Heart right ventricle (tissue), 16 donors: ENCODE measurements at regions not wholly inside any gene's neighbourhood (a gene's known extent, or its start where the extent isn't known, plus 50 kb on each side); places are given as distances from the start of the nearest gene placed in this dataset.

ENCODE experiments used
- ATAC-seq, 8 donors: fragments of 200-7000 bp; cut with Tn5 transposase; one replicate each; pipeline ENCODE4 v1.9.1; 2020; ENCODE audit warnings: mild to moderate bottlenecking in 8 of 8, moderate library complexity in 8 of 8, moderate number of reproducible peaks in 1 of 8
- DNase-seq, 2 donors: peaks; one replicate each; pipeline ENCODE4 v3.0.0-alpha.2; 2020
- H3K27ac ChIP-seq, 10 donors: fragments of 200-600 bp; sonication (generic) in 2 of 10; one replicate each; pipeline versions ENCODE4 v1.5.0 to v1.8.0; 2020 to 2022; ENCODE audit warnings: mild to moderate bottlenecking in 3 of 10
- H3K27me3 ChIP-seq, 7 donors: fragments of 200-600 bp; one replicate each; pipeline ENCODE4 v1.8.0; 2021 to 2022; ENCODE audit warnings: mild to moderate bottlenecking in 2 of 7
- H3K36me3 ChIP-seq, 9 donors: fragments of 200-600 bp; sonication (generic) in 1 of 9; one replicate each; pipeline versions ENCODE4 v1.5.0 to v1.8.0; 2020 to 2022; ENCODE audit warnings: mild to moderate bottlenecking in 2 of 9
- H3K4me1 ChIP-seq, 9 donors: fragments of 200-600 bp; sonication (generic) in 1 of 9; one replicate each; pipeline versions ENCODE4 v1.5.0 to v1.8.0; 2020 to 2022; ENCODE audit warnings: mild to moderate bottlenecking in 4 of 9
- H3K4me3 ChIP-seq, 10 donors: fragments of 200-600 bp; sonication (generic) in 2 of 10; one replicate each; pipeline versions ENCODE4 v1.5.0 to v1.8.0; 2020 to 2022; ENCODE audit warnings: mild to moderate bottlenecking in 7 of 10, moderate library complexity in 2 of 10
- H3K9me3 ChIP-seq, 11 donors: fragments of 200-600 bp in 10 of 11; sonication (generic) in 2 of 11; one replicate each; pipeline versions ENCODE4 v1.5.0 to v1.8.0; 2013 to 2022; ENCODE audit warnings: mild to moderate bottlenecking in 2 of 11, control low read depth in 1 of 11, moderate library complexity in 1 of 11
- CTCF ChIP-seq, 9 donors: fragments of 200-600 bp; sonication (generic) in 2 of 9; IDR thresholded peaks; one replicate each; pipeline versions ENCODE4 v1.5.0 to v1.8.0; 2021 to 2022; ENCODE audit warnings: antibody characterized with exemption in 9 of 9, mild to moderate bottlenecking in 5 of 9, moderate library complexity in 1 of 9
- WGBS, 2 donors: extraction: QIAGEN DNeasy Blood & Tissue Kit; methylation state at CpG; one replicate each; pipeline ENCODE4 v1.1.7; 2013; ENCODE audit warnings: inconsistent platforms in 1 of 2; 5-methylcytosine and 5-hydroxymethylcytosine counted together
- intact Hi-C, 10 donors: fragments of 100-400 bp; cut with DNase I; formaldehyde crosslinking; loops; one replicate each; pipeline versions ENCODE4 v1.11.1 to v1.14.2; 2022
- donor health status: Arrhythmogenic right ventricular cardiomyopathy.
- donor health status: ischemic (EF 13 %, LVEDD 7.1; RV severe dilation, severe dysfunction).
- donor health status: healthy with polysubstance abuse.
- donor health status: DM: no; HTN: yes; CAD: no.
- donor health status: DM: no; HTN: no; CAD: no.
- donor health status: ischemic (EF 25% LVEDD 6.9; RV normal size, moderate dysfunction).
- donor health status: ischemic (EF 25% LVEDD 5.7; RV mildly dilated, moderate dysfunction).
- donor health status: healthy.
- donor health status: DM: yes; HTN: yes; CAD: no.
- donor health status: Ischemic cardiomyopathy.
- donor health status: ischemic (EF 35%, LVEDD 5.7; RV mildly dilated, moderate dysfunction).
- donor health status: nonischemic (EF 11% LVEDD 7.7; RV severe dilation, severe dysfunction).
- donor health status: DM: yes; HTN: yes; CAD: no.
- donor health status: PGD.
- donor health status: ischemic (EF 29% LVEDD 5.4; RV normal size, mild dysfunction).
- donor health status: nonischemic (EF 23%, LVEDD 6.1; RV moderate dilation, normal function).

DNA sequence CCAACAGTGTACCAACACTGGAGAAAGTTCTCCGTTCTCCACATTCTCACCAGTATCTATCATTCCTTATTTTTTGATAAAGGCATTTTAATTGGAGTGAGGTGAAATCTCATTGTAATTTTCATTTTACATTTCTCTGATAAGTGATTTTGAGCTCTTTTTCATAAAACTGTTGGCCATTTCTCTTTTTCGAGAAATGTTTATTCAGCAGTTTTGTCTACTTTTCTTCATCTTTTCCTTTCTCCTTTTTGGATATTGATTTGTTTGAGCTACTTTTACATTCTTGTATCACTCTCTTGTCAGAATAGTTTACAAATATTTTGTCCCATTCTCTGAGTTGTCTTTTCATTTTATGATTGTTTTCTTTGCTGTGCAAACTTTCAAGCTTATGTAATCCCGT lies 555.2 kb downstream of the COL12A1 start:
- no peak overlapping the region for H3K4me3 ChIP-seq
- H3K9me3 ChIP-seq = peaks cover 0 to 18% (median 2%) of the 10 kb centered on the region in 11 donors
- TF ChIP-seq CTCF (IDR thresholded peaks at IDR 0.05) = no peak
- no peak overlapping the region for H3K27ac ChIP-seq
- H3K4me1 ChIP-seq = no peaks in the 10 kb centered on the region
- H3K27me3 ChIP-seq = no peaks in the 10 kb centered on the region
- ATAC-seq = no peak
- WGBS, 2 donors = 89 to 94% methylated on average over 3 of the region's 3 CpGs
- no peaks in the 10 kb centered on the region for H3K36me3 ChIP-seq
- intact Hi-C loops = no loop called here
- no peak for DNase-seq

DNA sequence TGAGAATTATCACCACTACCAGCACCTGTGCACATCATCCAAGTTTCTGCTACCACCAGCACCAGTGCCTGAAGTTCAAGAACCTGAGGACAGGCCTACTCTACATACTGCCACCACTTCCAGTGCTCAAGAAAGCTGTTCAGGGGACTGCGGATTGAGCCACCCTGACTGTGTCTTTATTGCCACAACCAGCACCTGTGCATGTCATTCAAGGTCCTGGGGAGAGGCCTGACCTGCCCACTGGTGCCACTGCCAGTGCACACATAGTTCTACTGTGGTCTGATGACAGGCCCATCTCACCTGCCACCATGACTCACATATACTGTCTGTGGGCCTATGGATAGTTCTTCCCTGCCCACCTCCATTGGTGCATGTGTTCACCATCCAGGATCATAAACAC lies 559.4 kb downstream of the COL12A1 start:
- Histone ChIP-seq H3K4me3 (no peak overlapping the region), H3K4me1 (no peaks in the 10 kb centered on the region), H3K27me3 (no peaks in the 10 kb centered on the region), H3K9me3 (peaks cover 0 to 18% (median 2%) of the 10 kb centered on the region in 11 donors), H3K36me3 (no peaks in the 10 kb centered on the region), H3K27ac (no peak overlapping the region)
- DNase-seq (no peak), ATAC-seq (no peak)
- intact Hi-C loops = no loop called here
- TF ChIP-seq CTCF (IDR thresholded peaks at IDR 0.05) = no peak
- 95 to 100% methylated on average over 1 of the region's 1 CpG for WGBS, 2 donors

DNA sequence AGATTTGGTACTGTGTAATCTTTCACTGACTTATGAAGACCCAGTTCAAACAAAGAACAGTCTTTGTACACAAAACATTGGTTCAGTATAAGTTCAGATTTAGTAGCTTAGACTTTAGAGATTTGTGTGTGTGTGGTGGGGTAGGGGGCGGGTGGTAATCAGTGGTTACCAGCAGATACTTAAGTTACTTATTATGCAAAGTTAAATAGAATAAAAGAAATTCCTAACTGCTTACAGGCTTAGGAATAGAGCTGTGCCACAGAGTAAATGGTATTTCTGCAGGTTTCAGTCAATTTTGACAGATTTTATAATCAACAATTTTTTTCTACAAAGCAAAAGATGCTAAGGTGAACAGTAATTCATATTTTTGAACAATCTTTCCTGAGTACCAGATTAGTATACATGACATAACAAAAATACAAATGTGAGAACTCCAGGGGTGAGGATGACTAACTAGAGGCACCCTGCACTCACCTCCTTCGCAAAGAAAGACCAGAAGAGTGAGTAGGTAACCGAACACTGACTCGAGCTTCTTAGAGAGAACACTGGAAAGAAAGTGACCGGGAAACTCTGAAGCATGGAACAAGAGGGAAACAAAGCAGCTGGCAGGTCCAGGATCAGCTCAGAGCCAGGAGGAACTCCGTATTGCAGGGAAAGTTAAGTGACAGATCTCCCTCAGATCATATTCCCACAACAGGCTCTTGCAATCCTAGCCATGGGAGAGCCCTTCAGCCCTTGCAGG lies 560.6 kb downstream of the COL12A1 start:
- no peak for DNase-seq
- intact Hi-C loops = no loop called here
- ATAC-seq = no peak
- Histone ChIP-seq H3K4me1 (no peaks in the 10 kb centered on the region), H3K27me3 (no peaks in the 10 kb centered on the region), H3K36me3 (no peaks in the 10 kb centered on the region), H3K9me3 (peaks cover 0 to 18% (median 2%) of the 10 kb centered on the region in 11 donors), H3K27ac (no peak overlapping the region), H3K4me3 (no peak overlapping the region)
- whole genome bisulfite sequencing, 2 donors = 79 to 81% methylated on average over 6 of the region's 6 CpGs
- TF ChIP-seq CTCF (IDR thresholded peaks at IDR 0.05) = no peak

DNA sequence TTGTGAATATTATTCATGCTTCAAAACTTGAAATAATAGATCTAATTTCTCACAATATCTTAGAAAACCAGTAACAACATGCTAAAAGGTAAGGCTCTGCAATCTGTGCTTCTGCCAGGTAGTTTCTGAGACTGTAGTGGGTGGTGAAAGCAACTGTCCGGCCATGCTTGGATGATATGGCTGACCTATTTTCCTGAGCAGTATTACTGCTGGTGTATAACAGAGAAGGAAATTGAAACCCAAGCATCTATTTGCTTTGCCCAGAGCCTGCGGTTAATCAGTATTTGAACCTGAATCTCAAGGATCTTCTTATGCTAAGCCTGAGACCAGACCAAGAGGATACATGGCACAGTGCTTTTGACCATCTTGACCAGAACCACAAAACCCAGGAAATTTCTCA lies 563.8 kb downstream of the COL12A1 start:
- DNase-seq (no peak), ATAC-seq (no peak)
- 92 to 95% methylated on average over 2 of the region's 2 CpGs for WGBS, 2 donors
- Histone ChIP-seq H3K27ac (no peak overlapping the region), H3K4me3 (no peak overlapping the region), H3K27me3 (no peaks in the 10 kb centered on the region), H3K4me1 (no peaks in the 10 kb centered on the region), H3K36me3 (no peaks in the 10 kb centered on the region), H3K9me3 (peaks cover 0 to 3% (median 0%) of the 10 kb centered on the region in 11 donors)
- no peak for TF ChIP-seq CTCF (IDR thresholded peaks at IDR 0.05)
- intact Hi-C loops = no loop called here
